GM12864 (cell line): ENCODE measurements at regions not wholly inside any gene's neighbourhood (a gene's known extent, or its start where the extent isn't known, plus 50 kb on each side); places are given as distances from the start of the nearest gene placed in this dataset.

Experiments
- DNase-seq: peaks from one replicate; pipeline ENCODE4 v3.0.0-alpha.2; 2011; ENCODE audit warnings: low read depth
- H3K4me3 ChIP-seq: 2 replicates; pipeline ENCODE4 v1.5.1; 2011; ENCODE audit warnings: mild to moderate bottlenecking, low read depth, low read length, control low read depth
- CTCF ChIP-seq: IDR thresholded peaks from 2 replicates; pipeline ENCODE4 v1.5.1; 2011; ENCODE audit warnings: low read depth, mild to moderate bottlenecking, moderate library complexity, low read length, control low read depth, inconsistent platforms; ENCODE audit errors: missing control alignments

DNA sequence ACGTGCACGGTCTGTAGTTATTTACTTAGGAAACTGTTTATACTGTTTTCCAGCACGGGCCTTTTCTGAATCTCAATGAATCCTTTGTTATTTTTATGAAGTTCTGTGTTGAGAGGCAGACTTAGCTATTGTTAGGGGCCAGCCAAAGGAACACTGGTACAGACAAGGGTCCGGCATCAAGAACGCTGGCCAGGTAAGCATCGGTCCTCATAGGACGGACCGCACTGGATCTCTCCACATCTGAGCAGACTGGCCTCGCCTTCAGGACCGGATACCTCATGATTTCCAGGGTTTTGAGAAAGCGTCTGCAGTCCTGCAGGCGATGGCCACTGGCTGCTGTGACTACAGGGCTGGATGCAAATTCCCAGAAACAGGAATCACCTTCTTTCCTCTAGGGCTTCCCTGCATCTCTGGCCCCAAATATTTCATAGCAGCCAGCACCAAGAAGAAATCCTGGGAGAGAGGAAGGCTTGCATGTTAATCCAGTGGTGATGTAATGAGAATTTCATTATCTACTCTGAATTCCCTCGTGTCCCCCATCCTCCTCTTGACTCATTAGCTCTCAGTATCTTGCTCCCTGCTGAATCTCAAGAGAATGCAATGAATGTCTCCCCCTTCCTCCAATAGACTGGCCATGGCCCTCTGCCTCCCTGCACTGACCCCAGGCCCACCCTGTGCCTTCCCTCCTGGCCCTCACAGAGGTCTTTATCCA, 325.4 kb upstream of the NPVF start:
- TF ChIP-seq CTCF, result no peak
- H3K4me3 ChIP-seq, result no peak overlapping the region
- no peak for DNase-seq

GRCh38 chr7:25557379-25557917, 329.2 kb upstream of the NPVF start:
- H3K4me3 ChIP-seq, result no peak overlapping the region
- DNase-seq, result no peak
- TF ChIP-seq CTCF, result no peak

DNA sequence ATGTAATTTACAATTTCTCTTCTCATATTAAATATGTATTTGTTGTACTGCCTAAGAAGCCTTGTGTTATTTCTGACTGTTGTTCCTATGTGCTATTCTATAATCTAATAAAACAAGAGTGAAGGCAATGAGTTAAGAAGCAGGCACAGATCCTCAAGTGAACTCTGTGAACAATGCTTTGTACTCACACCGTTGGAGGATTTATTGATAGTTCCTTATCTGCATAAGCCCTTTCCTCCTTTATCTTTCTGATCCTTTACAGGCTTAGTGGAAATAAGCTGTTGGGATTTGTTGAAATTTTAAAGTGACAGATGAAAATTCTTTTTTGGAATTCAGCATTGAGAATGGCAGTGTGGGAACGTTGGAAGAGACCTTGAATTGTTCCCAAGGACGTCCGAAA, 329.6 kb upstream of the NPVF start:
- DNase-seq, result no peak
- no peak overlapping the region for H3K4me3 ChIP-seq
- TF ChIP-seq CTCF, result no peak

DNA sequence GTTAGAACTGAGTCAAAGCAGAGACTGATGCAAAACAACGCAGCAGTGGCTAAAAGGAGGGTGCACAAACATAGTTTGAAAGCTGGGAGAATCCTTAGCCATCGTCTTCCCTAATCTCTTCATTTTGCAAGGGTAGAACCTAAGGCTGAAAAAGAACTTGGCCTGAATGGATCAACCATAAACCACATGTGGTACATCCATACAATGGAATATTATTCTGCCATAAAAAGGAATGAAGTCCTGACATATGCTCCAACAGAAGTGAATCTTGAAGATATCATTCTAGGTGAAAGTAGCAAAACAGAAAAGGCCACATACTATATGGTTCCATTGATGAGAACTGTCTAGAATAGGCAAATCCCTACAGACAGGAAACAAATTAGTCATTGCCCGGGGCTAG, 330.3 kb upstream of the NPVF start:
- no peak overlapping the region for H3K4me3 ChIP-seq
- no peak for DNase-seq
- TF ChIP-seq CTCF, result no peak

DNA sequence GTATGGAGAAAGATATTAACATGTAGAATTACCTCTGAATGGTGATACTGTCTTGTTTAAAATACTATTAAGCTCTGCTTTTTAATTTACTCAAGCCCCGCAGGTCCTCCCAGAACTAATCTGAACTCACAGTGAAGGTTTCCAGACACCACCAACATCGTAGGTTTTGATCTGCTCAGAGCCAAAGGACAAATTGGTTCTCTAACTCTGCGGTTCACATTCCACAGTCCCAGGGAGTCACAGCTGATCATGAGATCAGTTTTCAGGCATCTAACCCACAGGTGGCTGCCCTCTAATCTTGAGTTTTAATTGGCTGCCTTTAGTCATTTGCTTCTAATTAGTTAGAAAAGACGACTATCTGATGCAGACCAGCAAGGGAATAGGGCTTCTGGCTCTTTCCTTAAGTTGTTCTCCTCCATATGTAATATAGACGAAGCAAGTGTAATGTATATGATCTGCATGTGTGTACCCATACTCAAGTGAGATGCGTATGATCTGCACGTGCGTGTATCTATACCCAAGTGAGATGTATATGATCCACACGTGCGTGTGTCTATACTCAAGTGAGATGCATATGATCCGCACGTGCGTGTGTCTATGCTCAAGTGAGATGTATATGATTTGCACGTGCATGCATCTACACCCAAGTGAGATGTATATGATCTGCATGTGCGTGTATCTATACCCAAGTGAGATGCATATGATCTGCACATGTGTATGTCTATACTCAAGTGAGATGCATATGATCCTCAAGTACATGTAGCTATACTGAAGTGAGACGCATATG, 331.5 kb upstream of the NPVF start:
- DNase-seq, result no peak
- TF ChIP-seq CTCF, result no peak
- H3K4me3 ChIP-seq, result no peak overlapping the region

GRCh38 chr7:25562673-25563182, 334.4 kb upstream of the NPVF start:
- TF ChIP-seq CTCF, result no peak
- H3K4me3 ChIP-seq, result no peak overlapping the region
- DNase-seq, result no peak
